ENCODE measurements at regions not wholly inside any gene's neighbourhood (a gene's known extent, or its start where the extent isn't known, plus 50 kb on each side); places are given as distances from the start of the nearest gene placed in this dataset.

GRCh38 chr5:172550996-172551395 is 90.1 kb upstream of the NEURL1B start:
- no peaks in the 10 kb centered on the region for H3K4me1 Mint-ChIP-seq (ENCODE audit: low read depth, unreplicated experiment)
- H3K36me3 ChIP-seq (ENCODE audit: control insufficient read depth, insufficient read depth, low read length), result no peaks in the 10 kb centered on the region
- TF ChIP-seq CTCF (IDR thresholded peaks at IDR 0.05; ENCODE audit: insufficient read depth in 1 of 2, low read depth in 1 of 2, low read length in 1 of 2, severe bottlenecking in 1 of 2, unreplicated experiment in 1 of 2), result no peak
- no peaks in the 10 kb centered on the region for H3K9me3 Mint-ChIP-seq (ENCODE audit: unreplicated experiment)
- no peak overlapping the region for H3K4me3 Mint-ChIP-seq (ENCODE audit: unreplicated experiment)
- H3K4me1 ChIP-seq, result no peaks in the 10 kb centered on the region
- no peak for DNase-seq
- no peaks in the 10 kb centered on the region for H3K27me3 ChIP-seq (replicated peaks; ENCODE audit: control insufficient read depth, insufficient read depth, low read length)
- ChIA-PET CTCF (no interaction called here), POLR2A (no interaction called here)
- no peak overlapping the region for H3K4me3 ChIP-seq (ENCODE audit: low read depth, low read length)
- no TSS peak for BruUV-seq (replicated peaks)
- intact Hi-C loops (cut with micrococcal nuclease; ENCODE audit: unreplicated experiment), result no loop called here
- no peaks in the 10 kb centered on the region for H3K9me3 ChIP-seq
- no peak overlapping the region for H3K27ac Mint-ChIP-seq (ENCODE audit: unreplicated experiment)
- H3K36me3 Mint-ChIP-seq (ENCODE audit: insufficient read depth, unreplicated experiment), result no peaks in the 10 kb centered on the region
- H3K27me3 Mint-ChIP-seq (ENCODE audit: insufficient read depth, unreplicated experiment), result peaks cover 3% of the 10 kb centered on the region

GRCh38 chr5:172550096-172550765 is 90.8 kb upstream of the NEURL1B start:
- Histone ChIP-seq H3K9me3 (no peaks in the 10 kb centered on the region), H3K4me3 (ENCODE audit: low read depth, low read length) (no peak overlapping the region), H3K4me1 (no peaks in the 10 kb centered on the region), H3K36me3 (ENCODE audit: control insufficient read depth, insufficient read depth, low read length) (no peaks in the 10 kb centered on the region), H3K27me3 (replicated peaks; ENCODE audit: control insufficient read depth, insufficient read depth, low read length) (no peaks in the 10 kb centered on the region)
- no peak for TF ChIP-seq CTCF (IDR thresholded peaks at IDR 0.05; ENCODE audit: insufficient read depth in 1 of 2, low read depth in 1 of 2, low read length in 1 of 2, severe bottlenecking in 1 of 2, unreplicated experiment in 1 of 2)
- DNase-seq, result no peak
- Mint-ChIP-seq H3K27ac (ENCODE audit: unreplicated experiment) (no peak overlapping the region), H3K4me3 (ENCODE audit: unreplicated experiment) (no peak overlapping the region), H3K4me1 (ENCODE audit: low read depth, unreplicated experiment) (no peaks in the 10 kb centered on the region), H3K36me3 (ENCODE audit: insufficient read depth, unreplicated experiment) (no peaks in the 10 kb centered on the region), H3K27me3 (ENCODE audit: insufficient read depth, unreplicated experiment) (peaks cover 7% of the 10 kb centered on the region), H3K9me3 (ENCODE audit: unreplicated experiment) (no peaks in the 10 kb centered on the region)
- intact Hi-C loops (cut with micrococcal nuclease; ENCODE audit: unreplicated experiment), result no loop called here
- ChIA-PET POLR2A (no interaction called here), CTCF (no interaction called here)
- no TSS peak for BruUV-seq (replicated peaks)

- BruUV-seq (replicated peaks), result no TSS peak
- Mint-ChIP-seq H3K27me3 (ENCODE audit: insufficient read depth, unreplicated experiment) (peaks cover 7% of the 10 kb centered on the region), H3K27ac (ENCODE audit: unreplicated experiment) (no peak overlapping the region), H3K4me1 (ENCODE audit: low read depth, unreplicated experiment) (no peaks in the 10 kb centered on the region), H3K36me3 (ENCODE audit: insufficient read depth, unreplicated experiment) (no peaks in the 10 kb centered on the region), H3K9me3 (ENCODE audit: unreplicated experiment) (no peaks in the 10 kb centered on the region), H3K4me3 (ENCODE audit: unreplicated experiment) (no peak overlapping the region)
- Histone ChIP-seq H3K36me3 (ENCODE audit: control insufficient read depth, insufficient read depth, low read length) (no peaks in the 10 kb centered on the region), H3K9me3 (no peaks in the 10 kb centered on the region), H3K27me3 (replicated peaks; ENCODE audit: control insufficient read depth, insufficient read depth, low read length) (no peaks in the 10 kb centered on the region), H3K4me1 (no peaks in the 10 kb centered on the region), H3K4me3 (ENCODE audit: low read depth, low read length) (no peak overlapping the region)
- POLR2A ChIA-PET, result no interaction called here
- DNase-seq, result no peak
- CTCF ChIA-PET, result no interaction called here
- no peak for TF ChIP-seq CTCF (IDR thresholded peaks at IDR 0.05; ENCODE audit: insufficient read depth in 1 of 2, low read depth in 1 of 2, low read length in 1 of 2, severe bottlenecking in 1 of 2, unreplicated experiment in 1 of 2)
- intact Hi-C loops (cut with micrococcal nuclease; ENCODE audit: unreplicated experiment), result no loop called here
Measured at GRCh38 chr5:172549696-172550095, 91.4 kb upstream of the NEURL1B start.

Data from Caco-2 (cell line).